Sigmoid colon (tissue), 4 donors: ENCODE measurements at regions not wholly inside any gene's neighbourhood (a gene's known extent, or its start where the extent isn't known, plus 50 kb on each side); places are given as distances from the start of the nearest gene placed in this dataset.

ENCODE experiments used
- CTCF ChIP-seq, 4 experiments: fragments of 450-650 bp in 3 of 4; fragments of 200-600 bp in 1 of 4; IDR thresholded peaks; one replicate each; pipeline ENCODE4 v1.5.1; 2016 to 2019; ENCODE audit warnings: antibody characterized with exemption in 4 of 4, mild to moderate bottlenecking in 3 of 4, moderate library complexity in 2 of 4
- EP300 ChIP-seq, 4 donors: sonication (generic); formaldehyde crosslinking; IDR thresholded peaks; one replicate each; pipeline ENCODE4 v1.6.1; 2017; ENCODE audit warnings: antibody characterized with exemption in 4 of 4
- POLR2A ChIP-seq, 2 donors: fragments of 450-650 bp; IDR thresholded peaks; one replicate each; pipeline ENCODE4 v1.6.1; 2016; ENCODE audit warnings: antibody characterized with exemption in 2 of 2, mild to moderate bottlenecking in 2 of 2, moderate library complexity in 2 of 2
- POLR2AphosphoS5 ChIP-seq, 4 donors: sonication (generic); formaldehyde crosslinking; IDR thresholded peaks; one replicate each; pipeline ENCODE4 v1.6.1; 2017; ENCODE audit warnings: antibody characterized with exemption in 4 of 4

GRCh38 chr18:59795882-59796281 lies 98.7 kb upstream of the CCBE1 start:
- no peak for TF ChIP-seq POLR2AphosphoS5 (IDR thresholded peaks at IDR 0.05)
- no peak for TF ChIP-seq CTCF (IDR thresholded peaks at IDR 0.05)
- no peak for TF ChIP-seq POLR2A (IDR thresholded peaks at IDR 0.05)
- TF ChIP-seq EP300 (IDR thresholded peaks at IDR 0.05), result no peak
